Rectal smooth muscle tissue (tissue), 1 donor: ENCODE measurements at regions not wholly inside any gene's neighbourhood (a gene's known extent, or its start where the extent isn't known, plus 50 kb on each side); places are given as distances from the start of the nearest gene placed in this dataset.
"Not testable (repeated sequence)": the region's sequence is repeated elsewhere in the genome, so short reads cannot be mapped to it uniquely, and the experiment has no call there.

Source experiments
- H3K27ac ChIP-seq: one replicate; pipeline ENCODE4 v1.7.0; 2013; ENCODE audit warnings: low read depth, low read length, inconsistent platforms
- H3K27me3 ChIP-seq: one replicate; pipeline ENCODE4 v1.7.0; 2013; ENCODE audit warnings: low read length; ENCODE audit not compliant: control insufficient read depth, insufficient read depth
- H3K36me3 ChIP-seq: one replicate; pipeline ENCODE4 v1.7.0; 2013; ENCODE audit warnings: low read length; ENCODE audit not compliant: control insufficient read depth, insufficient read depth
- H3K4me1 ChIP-seq: one replicate; pipeline ENCODE4 v1.7.0; 2013; ENCODE audit warnings: low read length; ENCODE audit not compliant: control insufficient read depth, insufficient read depth
- H3K4me3 ChIP-seq: one replicate; pipeline ENCODE4 v1.7.0; 2013; ENCODE audit warnings: low read length
- H3K9ac ChIP-seq: one replicate; pipeline ENCODE4 v1.7.0; 2013; ENCODE audit warnings: low read length

GRCh38 chr5:159496773-159497172 lies 166.5 kb upstream of the IL12B start:
- Histone ChIP-seq H3K27me3 (no peaks in the 10 kb centered on the region), H3K4me1 (no peaks in the 10 kb centered on the region), H3K36me3 (no peaks in the 10 kb centered on the region), H3K27ac (no peak overlapping the region), H3K9ac (no peak overlapping the region), H3K4me3 (no peak overlapping the region)

DNA sequence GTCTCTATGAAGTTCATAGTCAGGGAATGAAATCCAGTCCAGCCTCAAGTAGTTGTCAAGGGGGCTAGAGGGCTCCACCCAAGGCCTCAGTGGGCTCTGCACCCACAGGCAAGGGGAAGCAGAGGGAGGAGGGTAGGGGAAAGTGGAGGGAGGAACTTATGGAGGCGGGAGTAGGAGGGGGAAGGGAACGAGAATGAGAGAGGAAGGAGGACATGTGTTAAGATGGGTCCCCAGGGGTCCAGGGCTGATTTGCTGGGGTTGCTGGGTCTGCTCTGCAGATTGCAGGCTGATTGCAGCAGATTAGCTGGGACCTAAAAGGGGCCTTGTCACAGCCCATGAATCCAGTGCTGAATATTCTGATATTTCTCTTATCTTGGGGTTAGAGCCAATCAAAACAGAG lies 166.9 kb upstream of the IL12B start:
- H3K36me3 ChIP-seq, result no peaks in the 10 kb centered on the region
- no peak overlapping the region for H3K27ac ChIP-seq
- no peaks in the 10 kb centered on the region for H3K4me1 ChIP-seq
- H3K9ac ChIP-seq, result no peak overlapping the region
- H3K4me3 ChIP-seq, result no peak overlapping the region
- no peaks in the 10 kb centered on the region for H3K27me3 ChIP-seq

- Histone ChIP-seq H3K9ac (no peak overlapping the region), H3K4me1 (no peaks in the 10 kb centered on the region), H3K36me3 (no peaks in the 10 kb centered on the region), H3K27me3 (no peaks in the 10 kb centered on the region), H3K4me3 (no peak overlapping the region), H3K27ac (no peak overlapping the region)
These were observed 168.3 kb upstream of the IL12B start for GRCh38 chr5:159498630-159499029.

GRCh38 chr5:159502116-159502515 lies 171.8 kb upstream of the IL12B start:
- H3K4me3 ChIP-seq, H3K9ac ChIP-seq, H3K27ac ChIP-seq, H3K36me3 ChIP-seq, H3K4me1 ChIP-seq, H3K27me3 ChIP-seq: not testable (repeated sequence)

DNA sequence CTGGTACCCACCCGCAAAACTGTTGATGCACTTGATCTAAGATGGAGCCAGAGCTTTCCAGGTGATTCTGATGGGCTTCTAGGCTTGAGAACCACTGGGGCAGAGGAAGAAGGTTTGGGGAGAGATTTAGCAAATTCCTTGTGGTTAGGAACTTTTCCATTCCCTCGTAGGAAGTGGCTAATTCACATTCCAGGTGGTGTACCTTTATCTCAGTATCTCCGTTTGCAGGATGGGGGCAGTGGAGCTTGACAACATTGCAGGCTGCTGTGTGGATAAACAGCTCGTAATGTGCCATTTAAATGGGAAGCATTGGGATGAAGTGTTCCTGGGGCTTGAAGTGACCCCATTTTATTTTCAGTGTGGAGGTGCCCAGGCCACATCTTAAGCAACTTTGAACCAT lies 172.9 kb upstream of the IL12B start:
- Histone ChIP-seq H3K27me3 (no peaks in the 10 kb centered on the region), H3K4me3 (no peak overlapping the region), H3K36me3 (no peaks in the 10 kb centered on the region), H3K27ac (no peak overlapping the region), H3K4me1 (no peaks in the 10 kb centered on the region), H3K9ac (no peak overlapping the region)

DNA sequence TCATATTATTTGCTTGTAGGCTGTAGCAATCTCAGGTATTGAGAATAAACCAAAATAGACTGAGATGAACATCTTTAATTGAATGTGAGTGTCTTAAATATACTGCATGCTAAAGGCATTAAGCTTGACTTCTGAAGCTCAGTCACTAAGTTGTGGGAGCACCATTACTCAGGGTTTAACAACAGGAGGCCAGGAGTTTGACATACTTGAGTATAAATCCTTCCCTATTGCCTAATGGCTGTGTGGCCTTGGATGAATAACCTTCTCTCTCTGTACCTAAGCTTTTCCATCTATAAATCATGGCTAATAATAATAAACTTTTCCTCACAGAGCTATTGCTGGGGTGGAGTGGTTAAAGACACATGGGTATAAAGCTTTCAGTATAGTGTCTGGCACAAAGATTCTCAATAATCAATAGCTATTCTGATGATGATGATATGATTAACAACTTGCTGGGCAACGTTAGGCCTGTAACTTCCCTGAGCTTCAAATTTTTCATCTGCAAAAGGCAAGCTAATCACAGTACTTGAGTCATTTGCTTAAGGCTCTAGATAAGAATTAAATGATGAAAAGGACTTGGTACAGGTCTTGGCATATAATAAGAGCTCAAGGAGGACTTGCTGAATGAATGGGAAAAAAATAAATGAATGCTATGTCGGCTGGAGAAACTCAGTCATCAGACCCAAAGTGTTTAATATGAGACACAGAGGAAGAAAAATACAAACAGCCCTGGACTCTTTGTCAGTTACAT lies 174.0 kb upstream of the IL12B start:
- Histone ChIP-seq H3K9ac (no peak overlapping the region), H3K4me1 (no peaks in the 10 kb centered on the region), H3K4me3 (no peak overlapping the region), H3K27ac (no peak overlapping the region), H3K36me3 (no peaks in the 10 kb centered on the region), H3K27me3 (no peaks in the 10 kb centered on the region)

GRCh38 chr5:159504857-159505304 lies 174.6 kb upstream of the IL12B start:
- Histone ChIP-seq H3K4me3 (no peak overlapping the region), H3K27ac (no peak overlapping the region), H3K36me3 (no peaks in the 10 kb centered on the region), H3K27me3 (no peaks in the 10 kb centered on the region), H3K4me1 (no peaks in the 10 kb centered on the region), H3K9ac (no peak overlapping the region)

DNA sequence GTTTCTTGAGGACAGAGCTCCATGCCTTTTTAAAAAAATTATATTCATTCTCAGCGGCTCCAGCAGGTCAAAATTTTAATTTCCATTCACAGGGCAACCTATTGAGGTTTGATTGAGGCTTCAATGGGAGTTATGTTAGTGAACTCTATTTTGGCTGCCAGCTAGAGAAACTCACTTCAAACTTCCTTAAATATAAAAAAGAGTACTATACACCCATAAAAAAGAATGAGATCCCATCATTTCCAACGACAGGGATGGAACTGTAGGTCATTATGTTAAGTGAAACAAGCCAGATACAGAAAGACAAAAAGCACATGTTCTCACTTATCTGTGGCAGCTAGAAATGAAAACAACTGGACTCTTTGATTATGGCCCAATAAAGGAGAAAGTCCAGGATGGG lies 176.8 kb upstream of the IL12B start:
- no peak overlapping the region for H3K4me3 ChIP-seq
- no peaks in the 10 kb centered on the region for H3K27me3 ChIP-seq
- no peak overlapping the region for H3K9ac ChIP-seq
- no peaks in the 10 kb centered on the region for H3K36me3 ChIP-seq
- H3K4me1 ChIP-seq, result no peaks in the 10 kb centered on the region
- no peak overlapping the region for H3K27ac ChIP-seq

DNA sequence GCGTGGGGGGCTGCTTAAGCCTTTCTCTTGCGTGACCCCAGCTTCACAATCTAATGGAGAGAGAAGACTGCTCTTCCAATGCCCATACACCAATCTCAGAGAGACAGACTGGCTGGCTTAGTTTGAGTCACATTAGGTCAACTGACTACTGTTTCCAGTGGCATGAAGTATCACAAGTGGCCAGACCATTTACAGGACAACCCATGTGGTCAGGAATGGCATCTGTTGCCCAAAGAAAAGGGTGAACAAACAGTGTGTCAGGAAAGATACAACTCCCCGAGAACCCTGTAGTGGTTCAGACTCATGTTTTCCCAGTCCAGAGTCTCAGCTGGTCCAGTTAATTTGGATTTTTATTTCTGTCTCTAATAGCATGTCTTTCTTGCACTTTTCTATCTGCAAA lies 177.4 kb upstream of the IL12B start:
- H3K4me1 ChIP-seq, result no peaks in the 10 kb centered on the region
- H3K36me3 ChIP-seq, result no peaks in the 10 kb centered on the region
- H3K27me3 ChIP-seq, result no peaks in the 10 kb centered on the region
- H3K4me3 ChIP-seq, result no peak overlapping the region
- no peak overlapping the region for H3K27ac ChIP-seq
- no peak overlapping the region for H3K9ac ChIP-seq

- no peak overlapping the region for H3K27ac ChIP-seq
- no peak overlapping the region for H3K4me3 ChIP-seq
- no peak overlapping the region for H3K9ac ChIP-seq
- H3K4me1 ChIP-seq, result no peaks in the 10 kb centered on the region
- no peaks in the 10 kb centered on the region for H3K27me3 ChIP-seq
- no peaks in the 10 kb centered on the region for H3K36me3 ChIP-seq
These were observed 178.1 kb upstream of the IL12B start for GRCh38 chr5:159508344-159508743.

DNA sequence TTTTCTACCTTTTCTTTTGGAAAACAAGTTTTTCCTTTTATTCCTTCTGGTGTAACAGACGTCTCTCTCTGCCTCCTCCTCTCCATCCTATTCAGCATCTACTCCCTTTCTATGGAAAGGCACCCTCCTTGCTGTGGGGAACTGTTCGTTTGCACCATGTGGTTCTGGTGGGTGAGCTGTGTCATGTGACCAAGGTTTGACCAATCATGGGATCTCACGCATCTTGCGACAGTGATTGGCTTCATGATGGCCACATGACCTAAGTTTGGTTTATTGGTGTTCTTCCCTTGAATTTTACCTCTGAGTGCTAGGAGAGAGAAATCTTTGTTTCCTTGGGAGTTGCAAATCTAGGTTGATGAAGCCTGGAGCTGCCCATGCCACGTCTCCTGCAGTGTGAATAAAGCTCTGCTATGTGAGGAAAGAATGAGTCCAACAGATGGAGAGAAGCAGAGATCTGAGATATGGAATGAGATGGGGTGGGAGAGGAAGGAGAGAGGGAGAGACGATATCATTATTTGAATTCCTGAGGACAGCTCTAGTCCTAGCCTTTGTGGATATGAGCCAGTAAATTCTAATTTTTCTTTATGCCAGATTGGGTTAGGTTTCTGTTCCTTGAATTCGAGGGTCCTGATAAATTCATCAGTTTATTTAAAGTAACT lies 178.8 kb upstream of the IL12B start:
- Histone ChIP-seq H3K4me1 (no peaks in the 10 kb centered on the region), H3K36me3 (no peaks in the 10 kb centered on the region), H3K4me3 (no peak overlapping the region), H3K27ac (no peak overlapping the region), H3K27me3 (no peaks in the 10 kb centered on the region), H3K9ac (no peak overlapping the region)

DNA sequence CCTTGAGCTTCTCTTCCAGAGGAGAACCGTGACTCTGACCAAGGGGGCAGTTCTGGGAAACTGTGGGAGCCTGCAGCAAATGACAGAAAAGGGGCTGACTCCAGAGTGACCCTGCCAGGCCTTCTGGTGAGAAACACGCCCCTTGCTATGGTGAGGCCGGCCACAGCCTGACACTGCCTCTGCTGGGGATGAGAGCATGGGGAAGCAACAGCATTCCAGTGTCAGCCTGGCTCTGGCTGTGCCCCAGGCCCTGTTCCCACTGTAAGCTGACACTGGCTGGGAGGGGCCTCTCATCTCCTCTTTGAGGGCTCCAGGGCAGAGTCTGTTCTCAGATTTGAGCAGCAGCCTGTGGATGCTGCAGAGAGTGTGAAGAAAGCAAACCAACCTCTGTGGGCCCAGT lies 180.0 kb upstream of the IL12B start:
- no peaks in the 10 kb centered on the region for H3K36me3 ChIP-seq
- H3K27ac ChIP-seq, result no peak overlapping the region
- no peak overlapping the region for H3K9ac ChIP-seq
- no peaks in the 10 kb centered on the region for H3K4me1 ChIP-seq
- no peak overlapping the region for H3K4me3 ChIP-seq
- H3K27me3 ChIP-seq, result no peaks in the 10 kb centered on the region

DNA sequence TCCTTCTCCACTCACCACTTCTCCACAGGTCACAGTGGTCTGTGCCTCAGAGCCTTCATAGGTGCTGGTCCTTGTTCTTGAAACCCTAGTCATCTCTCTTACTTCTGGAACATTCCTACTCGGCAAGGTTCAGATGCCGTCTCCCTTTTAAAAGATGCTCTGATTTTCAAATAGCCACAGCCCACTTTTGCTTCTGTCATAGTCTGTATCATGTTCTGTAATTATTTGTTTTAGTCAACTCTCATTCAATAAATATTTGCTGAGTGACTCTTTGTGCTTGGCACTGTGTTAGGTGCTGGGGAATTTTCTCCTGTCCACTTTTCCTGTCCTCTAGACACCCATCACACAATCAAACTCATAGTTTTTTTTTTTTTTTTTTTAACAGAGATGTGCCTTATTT lies 181.3 kb upstream of the IL12B start:
- no peaks in the 10 kb centered on the region for H3K36me3 ChIP-seq
- H3K4me1 ChIP-seq, result no peaks in the 10 kb centered on the region
- H3K27ac ChIP-seq, result no peak overlapping the region
- H3K9ac ChIP-seq, result no peak overlapping the region
- no peak overlapping the region for H3K4me3 ChIP-seq
- H3K27me3 ChIP-seq, result no peaks in the 10 kb centered on the region
